GM23248 (cell line): ENCODE measurements at regions not wholly inside any gene's neighbourhood (a gene's known extent, or its start where the extent isn't known, plus 50 kb on each side); places are given as distances from the start of the nearest gene placed in this dataset.

ENCODE experiments used
- DNase-seq: peaks from one replicate; pipeline ENCODE4 v3.0.0-alpha.2; 2015
- H2AFZ ChIP-seq: fragments of 200-600 bp; sonication (generic); 2 replicates; pipeline ENCODE4 v1.6.1; 2016; ENCODE audit warnings: antibody characterized with exemption
- H3F3A ChIP-seq: fragments of 200-600 bp; sonication (generic); 2 replicates; pipeline ENCODE4 v1.6.1; 2016; ENCODE audit warnings: mild to moderate bottlenecking, antibody characterized with exemption, mixed run types; ENCODE audit not compliant: insufficient read depth
- H3K27ac ChIP-seq: fragments of 200-600 bp; sonication (generic); 2 replicates; pipeline ENCODE4 v1.5.1; 2016; ENCODE audit warnings: mild to moderate bottlenecking
- H3K27me3 ChIP-seq: fragments of 200-600 bp; sonication (generic); replicated peaks from 2 replicates; pipeline ENCODE4 v1.6.1; 2016; ENCODE audit warnings: mild to moderate bottlenecking; ENCODE audit not compliant: insufficient read depth
- H3K36me3 ChIP-seq: fragments of 200-600 bp; sonication (generic); 2 replicates; pipeline ENCODE4 v1.6.1; 2016; ENCODE audit warnings: low read depth, mild to moderate bottlenecking
- H3K4me1 ChIP-seq: fragments of 200-600 bp; sonication (generic); 2 replicates; pipeline ENCODE4 v1.6.1; 2016; ENCODE audit warnings: mild to moderate bottlenecking; ENCODE audit not compliant: insufficient read depth
- H3K4me2 ChIP-seq: fragments of 200-600 bp; sonication (generic); one replicate; pipeline ENCODE4 v1.6.1; 2016; ENCODE audit warnings: mild to moderate bottlenecking; ENCODE audit not compliant: unreplicated experiment
- H3K4me3 ChIP-seq: fragments of 200-600 bp; sonication (generic); 2 replicates; pipeline ENCODE4 v1.5.1; 2016; ENCODE audit warnings: mild to moderate bottlenecking
- H3K79me2 ChIP-seq: fragments of 200-600 bp; sonication (generic); 2 replicates; pipeline ENCODE4 v1.6.1; 2016; ENCODE audit warnings: mild to moderate bottlenecking; ENCODE audit not compliant: insufficient read depth
- H3K9ac ChIP-seq: fragments of 200-600 bp; sonication (generic); 2 replicates; pipeline ENCODE4 v1.6.1; 2016; ENCODE audit warnings: mild to moderate bottlenecking
- H3K9me2 ChIP-seq: fragments of 200-600 bp; sonication (generic); 2 replicates; pipeline ENCODE4 v1.6.1; 2016; ENCODE audit warnings: mixed run types, mild to moderate bottlenecking, moderate library complexity; ENCODE audit not compliant: insufficient read depth
- H3K9me3 ChIP-seq: fragments of 200-600 bp; sonication (generic); one replicate; pipeline ENCODE4 v1.6.1; 2017; ENCODE audit warnings: low read depth
- H4K20me1 ChIP-seq: fragments of 200-600 bp; sonication (generic); 2 replicates; pipeline ENCODE4 v1.6.0; 2016; ENCODE audit not compliant: insufficient read depth
- EZH2 ChIP-seq: fragments of 200-600 bp; sonication (generic); IDR thresholded peaks from 2 replicates; pipeline ENCODE4 v1.6.1; 2018; ENCODE audit warnings: antibody characterized with exemption, mild to moderate bottlenecking; ENCODE audit not compliant: insufficient read depth, poor library complexity, severe bottlenecking
- EZH2phosphoT487 ChIP-seq: fragments of 200-600 bp; sonication (generic); IDR thresholded peaks from 2 replicates; pipeline ENCODE4 v1.6.1; 2018; ENCODE audit warnings: antibody characterized with exemption, moderate library complexity, mild to moderate bottlenecking, low read depth; ENCODE audit not compliant: insufficient read depth
- WGBS, 2 experiments: methylation state at CpG; one replicate each; pipeline ENCODE4 v1.1.6; 2015 to 2017; ENCODE audit warnings: low lambda C conversion rate in 2 of 2, low coverage in 1 of 2; ENCODE audit errors: missing lambda C conversion rate in 2 of 2; 5-methylcytosine and 5-hydroxymethylcytosine counted together
- in situ Hi-C: fragments of 300-500 bp; cut with MboI; formaldehyde crosslinking; loops from 2 replicates; pipeline ENCODE4 v1.15.0; 2020

DNA sequence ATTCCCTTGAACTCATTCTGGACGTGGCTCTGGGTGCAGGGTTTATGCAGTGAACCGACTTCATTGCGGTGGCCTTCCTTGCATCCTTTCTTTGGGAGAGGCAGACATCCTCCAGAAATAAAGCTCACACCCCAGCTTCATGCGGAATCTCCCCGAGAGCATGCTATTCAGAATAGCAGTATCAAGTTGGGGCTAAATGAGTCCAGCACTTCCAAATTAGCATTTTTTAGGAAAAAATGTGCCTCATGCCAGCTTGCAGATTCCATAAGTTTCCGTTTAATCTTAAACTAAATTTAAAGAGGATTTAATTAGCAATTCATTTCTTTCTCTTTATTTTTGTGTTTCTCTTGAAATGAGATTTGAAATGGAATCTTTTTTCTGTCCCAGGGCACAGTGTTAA lies 107.4 kb upstream of the HDAC4 start:
- 63 to 71% methylated on average over 6 of the region's 6 CpGs for WGBS, 2 experiments

GRCh38 chr2:239507576-239508258 lies 106.9 kb upstream of the HDAC4 start:
- 61 to 65% methylated on average over 17 to 18 of the region's 18 CpGs for WGBS, 2 experiments
- in situ Hi-C loops: no loop called here
- Histone ChIP-seq H3K4me2 (no peak overlapping the region), H3F3A (no peaks in the 10 kb centered on the region), H2AFZ (no peak overlapping the region), H3K9me3 (no peaks in the 10 kb centered on the region), H3K27me3 (peaks cover 5% of the 10 kb centered on the region), H3K79me2 (no peaks in the 10 kb centered on the region), H3K4me1 (no peaks in the 10 kb centered on the region), H4K20me1 (no peaks in the 10 kb centered on the region), H3K36me3 (no peaks in the 10 kb centered on the region), H3K9me2 (no peaks in the 10 kb centered on the region), H3K27ac (no peak overlapping the region), H3K9ac (no peak overlapping the region), H3K4me3 (no peak overlapping the region)
- no peak for DNase-seq
- TF ChIP-seq EZH2 (no peak), EZH2phosphoT487 (no peak)

More for the DNA sequence above, 107.4 kb upstream of the HDAC4 start:
- no peak overlapping the region for H3K4me3 ChIP-seq
- TF ChIP-seq EZH2phosphoT487 (no peak), EZH2 (no peak)
- in situ Hi-C loops: no loop called here
- no peaks in the 10 kb centered on the region for H3K9me2 ChIP-seq
- no peak overlapping the region for H3K27ac ChIP-seq
- no peak overlapping the region for H2AFZ ChIP-seq
- no peaks in the 10 kb centered on the region for H3K79me2 ChIP-seq
- H3K9ac ChIP-seq: no peak overlapping the region
- no peaks in the 10 kb centered on the region for H4K20me1 ChIP-seq
- H3K36me3 ChIP-seq: no peaks in the 10 kb centered on the region
- no peaks in the 10 kb centered on the region for H3F3A ChIP-seq
- no peak for DNase-seq
- H3K4me2 ChIP-seq: no peak overlapping the region
- H3K4me1 ChIP-seq: no peaks in the 10 kb centered on the region
- H3K27me3 ChIP-seq: peaks cover 5% of the 10 kb centered on the region
- H3K9me3 ChIP-seq: no peaks in the 10 kb centered on the region

- TF ChIP-seq EZH2phosphoT487: no peak
- TF ChIP-seq EZH2: no peak
- Histone ChIP-seq H3K27me3 (peaks cover 5% of the 10 kb centered on the region), H3K9ac (no peak overlapping the region), H3K36me3 (no peaks in the 10 kb centered on the region), H4K20me1 (no peaks in the 10 kb centered on the region), H3F3A (no peaks in the 10 kb centered on the region), H3K27ac (no peak overlapping the region), H2AFZ (no peak overlapping the region), H3K79me2 (no peaks in the 10 kb centered on the region), H3K9me2 (no peaks in the 10 kb centered on the region), H3K4me3 (no peak overlapping the region), H3K9me3 (no peaks in the 10 kb centered on the region), H3K4me2 (no peak overlapping the region), H3K4me1 (no peaks in the 10 kb centered on the region)
- no peak for DNase-seq
- WGBS, 2 experiments: 42 to 46% methylated on average over 18 to 19 of the region's 19 CpGs
- in situ Hi-C loops: no loop called here
Observed at GRCh38 chr2:239506961-239507360, 106.1 kb upstream of the HDAC4 start.

DNA sequence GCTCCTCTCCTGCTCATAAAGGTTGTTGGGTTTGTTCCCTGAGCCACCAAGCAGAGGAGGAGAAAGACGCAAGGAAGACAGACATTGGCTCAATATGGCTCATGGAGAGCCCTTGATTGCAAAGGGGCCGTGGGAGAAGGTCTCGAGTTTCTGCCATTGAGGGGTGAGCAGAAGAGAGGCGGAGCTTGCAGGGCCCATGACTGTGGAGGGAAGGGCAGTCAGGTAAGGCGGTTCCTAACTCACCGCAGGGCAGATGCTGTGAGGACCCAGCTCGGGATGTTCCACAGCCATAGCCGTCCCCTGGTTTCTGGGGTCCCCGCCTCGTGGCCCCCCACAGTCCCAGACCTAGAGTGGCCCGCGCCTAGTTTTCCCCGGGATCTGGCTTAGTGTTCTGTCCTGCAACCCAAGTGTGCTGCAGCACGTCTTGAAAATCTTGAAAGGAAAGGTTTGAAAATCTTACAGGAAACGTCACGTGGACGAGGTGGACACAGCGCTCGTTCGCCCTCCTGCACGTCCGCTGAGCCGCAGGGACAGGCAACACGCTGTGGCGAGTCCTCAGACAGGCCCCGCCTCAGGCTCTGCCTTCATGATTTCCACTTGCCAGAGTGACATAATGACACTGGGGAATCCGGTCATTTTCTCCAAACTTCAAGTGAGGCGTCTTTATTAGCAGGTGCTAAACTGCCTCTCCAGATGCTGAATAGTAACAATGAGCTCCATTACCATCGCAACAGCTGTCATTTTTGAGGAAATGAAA lies 105.5 kb upstream of the HDAC4 start:
- in situ Hi-C loops: no loop called here
- TF ChIP-seq EZH2phosphoT487: no peak
- TF ChIP-seq EZH2: no peak
- Histone ChIP-seq H3K9ac (no peak overlapping the region), H4K20me1 (no peaks in the 10 kb centered on the region), H3K27ac (no peak overlapping the region), H3K9me2 (no peaks in the 10 kb centered on the region), H2AFZ (no peak overlapping the region), H3K36me3 (no peaks in the 10 kb centered on the region), H3K79me2 (no peaks in the 10 kb centered on the region), H3F3A (no peaks in the 10 kb centered on the region), H3K27me3 (peaks cover 5% of the 10 kb centered on the region), H3K4me2 (no peak overlapping the region), H3K9me3 (no peaks in the 10 kb centered on the region), H3K4me1 (no peaks in the 10 kb centered on the region), H3K4me3 (no peak overlapping the region)
- 35 to 37% methylated on average over 28 to 29 of the region's 29 CpGs for WGBS, 2 experiments
- no peak for DNase-seq
